Astrocyte of the cerebellum (primary cell): ENCODE measurements at regions not wholly inside any gene's neighbourhood (a gene's known extent, or its start where the extent isn't known, plus 50 kb on each side); places are given as distances from the start of the nearest gene placed in this dataset.

Source experiments
- DNase-seq: peaks from one replicate; pipeline ENCODE4 v3.0.0-alpha.2; 2011; ENCODE audit warnings: low read depth
- H3K4me3 ChIP-seq: 2 replicates; pipeline ENCODE4 v1.5.1; 2011; ENCODE audit warnings: mild to moderate bottlenecking, low read depth, low read length, moderate library complexity
- CTCF ChIP-seq: IDR thresholded peaks from 2 replicates; pipeline ENCODE4 v1.5.1; 2012; ENCODE audit warnings: low read length, low read depth, moderate library complexity, mild to moderate bottlenecking; ENCODE audit errors: missing control alignments
- in situ Hi-C: cut with HindIII; loops from 2 replicates; pipeline ENCODE4 v1.10.0; 2017; ENCODE audit warnings: low sequenced_read_pairs

- TF ChIP-seq CTCF, result no peak
- no peak for DNase-seq
- in situ Hi-C loops, result no loop called here
- no peak overlapping the region for H3K4me3 ChIP-seq
Measured at GRCh38 chrX:94065091-94065490, 391.1 kb downstream of the FAM133A start.

- TF ChIP-seq CTCF, result no peak
- H3K4me3 ChIP-seq, result no peak overlapping the region
- no peak for DNase-seq
- in situ Hi-C loops, result no loop called here
Measured at GRCh38 chrX:94089149-94089548, 415.1 kb downstream of the FAM133A start.

GRCh38 chrX:94097868-94098267 is 423.9 kb downstream of the FAM133A start:
- no peak for TF ChIP-seq CTCF
- in situ Hi-C loops, result no loop called here
- DNase-seq, result no peak
- no peak overlapping the region for H3K4me3 ChIP-seq

- TF ChIP-seq CTCF, result no peak
- no peak for DNase-seq
- no peak overlapping the region for H3K4me3 ChIP-seq
- in situ Hi-C loops, result no loop called here
Measured at GRCh38 chrX:94107981-94108380, 434.0 kb downstream of the FAM133A start.

- DNase-seq, result no peak
- in situ Hi-C loops, result no loop called here
- H3K4me3 ChIP-seq, result no peak overlapping the region
- TF ChIP-seq CTCF, result no peak
Measured at GRCh38 chrX:94114362-94114761, 440.4 kb downstream of the FAM133A start.

GRCh38 chrX:94121799-94122198 is 447.8 kb downstream of the FAM133A start:
- no peak overlapping the region for H3K4me3 ChIP-seq
- DNase-seq, result no peak
- TF ChIP-seq CTCF, result no peak
- in situ Hi-C loops, result no loop called here

- no peak for DNase-seq
- no peak for TF ChIP-seq CTCF
- H3K4me3 ChIP-seq, result no peak overlapping the region
- in situ Hi-C loops, result no loop called here
Measured at GRCh38 chrX:94123062-94123461, 449.1 kb downstream of the FAM133A start.
